ENCODE measurements at regions not wholly inside any gene's neighbourhood (a gene's known extent, or its start where the extent isn't known, plus 50 kb on each side); places are given as distances from the start of the nearest gene placed in this dataset.

- no peak for DNase-seq (ENCODE audit: low spot score)
Observed at GRCh38 chr13:105349082-105349723, 1186.3 kb downstream of the EFNB2 start.

- no peak for DNase-seq (ENCODE audit: low spot score)
Observed at GRCh38 chr13:105346141-105346775, 1189.2 kb downstream of the EFNB2 start.

- no peak for DNase-seq (ENCODE audit: low spot score)
Observed at GRCh38 chr13:105345730-105346129, 1189.7 kb downstream of the EFNB2 start.

GRCh38 chr13:105345131-105345530 lies 1190.3 kb downstream of the EFNB2 start:
- no peak for DNase-seq (ENCODE audit: low spot score)

GRCh38 chr13:105343134-105343806 lies 1192.2 kb downstream of the EFNB2 start:
- DNase-seq (ENCODE audit: low spot score) = no peak

GRCh38 chr13:105342281-105342820 lies 1193.1 kb downstream of the EFNB2 start:
- DNase-seq (ENCODE audit: low spot score) = no peak

GRCh38 chr13:105341758-105342157 lies 1193.7 kb downstream of the EFNB2 start:
- no peak for DNase-seq (ENCODE audit: low spot score)

- DNase-seq (ENCODE audit: low spot score) = no peak
Observed at GRCh38 chr13:105341256-105341655, 1194.2 kb downstream of the EFNB2 start.

- DNase-seq (ENCODE audit: low spot score) = no peak
Observed at GRCh38 chr13:105340061-105340606, 1195.3 kb downstream of the EFNB2 start.

- DNase-seq (ENCODE audit: low spot score) = no peak
Observed at GRCh38 chr13:105338773-105339172, 1196.7 kb downstream of the EFNB2 start.

GRCh38 chr13:105338006-105338405 lies 1197.5 kb downstream of the EFNB2 start:
- no peak for DNase-seq (ENCODE audit: low spot score)

- no peak for DNase-seq (ENCODE audit: low spot score)
Observed at GRCh38 chr13:105336706-105337576, 1198.5 kb downstream of the EFNB2 start.

- DNase-seq (ENCODE audit: low spot score) = no peak
Observed at GRCh38 chr13:105334211-105334610, 1201.3 kb downstream of the EFNB2 start.

GRCh38 chr13:105333416-105333815 lies 1202.0 kb downstream of the EFNB2 start:
- no peak for DNase-seq (ENCODE audit: low spot score)

- DNase-seq (ENCODE audit: low spot score) = no peak
Observed at GRCh38 chr13:105329359-105329758, 1206.1 kb downstream of the EFNB2 start.

- DNase-seq (ENCODE audit: low spot score) = no peak
Observed at GRCh38 chr13:105328212-105328611, 1207.2 kb downstream of the EFNB2 start.

GRCh38 chr13:105327581-105328126 lies 1207.8 kb downstream of the EFNB2 start:
- no peak for DNase-seq (ENCODE audit: low spot score)

- DNase-seq (ENCODE audit: low spot score) = no peak
Observed at GRCh38 chr13:105319875-105320274, 1215.6 kb downstream of the EFNB2 start.

GRCh38 chr13:105316731-105317130 lies 1218.7 kb downstream of the EFNB2 start:
- no peak for DNase-seq (ENCODE audit: low spot score)

- no peak for DNase-seq (ENCODE audit: low spot score)
Observed at GRCh38 chr13:105312906-105313305, 1222.6 kb downstream of the EFNB2 start.

- no peak for DNase-seq (ENCODE audit: low spot score)
Observed at GRCh38 chr13:105311094-105311493, 1224.4 kb downstream of the EFNB2 start.

- no peak for DNase-seq (ENCODE audit: low spot score)
Observed at GRCh38 chr13:105307776-105308175, 1227.7 kb downstream of the EFNB2 start.

Measured in hematopoietic multipotent progenitor cell treated with erythropoietin and hydrocortisone succinate and interleukin-3 and kit ligand, for 17 days (in vitro differentiated cells).